Renal cortex interstitium (tissue), 11 donors: ENCODE measurements at regions not wholly inside any gene's neighbourhood (a gene's known extent, or its start where the extent isn't known, plus 50 kb on each side); places are given as distances from the start of the nearest gene placed in this dataset.
A peak's percentile ranks its signal among the peaks of the same experiment; 100 is the strongest.

Experiments used
- DNase-seq, 11 donors: peaks; one replicate each; pipeline ENCODE4 v3.0.0-alpha.2; 2013; ENCODE audit warnings: low read depth in 9 of 11, low spot score in 4 of 11; ENCODE audit errors: extremely low read depth in 1 of 11

DNA sequence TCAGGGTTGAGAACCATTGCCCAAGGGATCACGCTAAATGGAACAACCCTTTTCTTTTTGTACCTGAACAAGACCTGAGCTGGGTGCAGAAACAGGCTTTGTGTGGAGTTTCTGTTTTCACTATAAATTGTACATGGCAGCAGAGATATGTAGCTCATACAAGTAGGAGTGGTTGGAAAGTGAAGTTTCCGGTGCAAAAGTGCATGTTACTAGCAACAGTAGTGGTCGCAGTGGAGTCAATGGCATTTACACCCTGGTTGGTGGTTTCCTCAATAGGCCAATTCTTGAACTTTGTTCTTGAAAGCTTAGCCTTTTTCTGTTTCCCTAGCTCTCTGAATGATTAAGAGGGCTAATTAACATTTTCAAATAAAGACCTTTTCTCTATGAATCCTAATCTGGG lies 170.7 kb downstream of the NEBL start:
- DNase-seq: no peak

DNA sequence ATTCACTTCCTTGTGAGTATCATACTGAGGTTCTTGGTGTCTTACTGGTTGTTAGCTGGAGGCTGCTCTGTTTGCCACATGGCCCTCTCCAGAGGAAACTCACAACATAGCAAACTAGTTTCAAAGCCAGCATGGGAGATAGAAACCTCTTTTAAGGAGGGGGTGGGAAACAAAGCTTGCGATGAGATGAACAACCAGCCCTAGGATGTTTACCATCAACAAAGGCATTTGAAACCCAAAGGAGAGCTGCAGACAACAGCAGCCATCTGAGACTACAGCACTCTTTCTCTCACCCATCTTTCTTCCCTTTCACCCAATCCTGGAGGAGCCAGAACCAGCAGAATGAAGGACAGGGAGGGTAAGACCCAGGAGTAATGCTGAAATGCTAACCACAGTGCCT lies 182.1 kb downstream of the NEBL start:
- DNase-seq: no peak

GRCh38 chr10:20714518-20714917 lies 182.6 kb downstream of the NEBL start:
- DNase-seq: no peak

DNA sequence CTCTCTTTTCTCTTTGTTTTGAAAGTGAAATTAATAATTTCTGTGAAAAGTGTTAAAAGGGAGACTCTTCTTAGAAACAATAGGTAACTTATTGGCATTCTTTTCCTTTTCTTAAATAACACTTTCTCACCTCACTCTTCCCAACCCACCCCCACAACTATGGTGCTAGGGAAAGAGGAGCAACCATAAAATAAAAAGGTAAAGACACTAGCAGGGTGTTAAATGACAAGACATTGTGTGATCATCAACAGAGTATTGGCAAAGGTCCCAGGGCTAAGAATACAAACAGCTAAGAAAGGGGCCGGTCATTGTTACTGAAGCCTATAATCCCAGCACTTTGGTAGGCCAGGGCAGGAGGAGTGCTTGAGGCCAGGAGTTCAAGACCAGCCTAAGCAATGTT lies 183.7 kb downstream of the NEBL start:
- no peak for DNase-seq

DNA sequence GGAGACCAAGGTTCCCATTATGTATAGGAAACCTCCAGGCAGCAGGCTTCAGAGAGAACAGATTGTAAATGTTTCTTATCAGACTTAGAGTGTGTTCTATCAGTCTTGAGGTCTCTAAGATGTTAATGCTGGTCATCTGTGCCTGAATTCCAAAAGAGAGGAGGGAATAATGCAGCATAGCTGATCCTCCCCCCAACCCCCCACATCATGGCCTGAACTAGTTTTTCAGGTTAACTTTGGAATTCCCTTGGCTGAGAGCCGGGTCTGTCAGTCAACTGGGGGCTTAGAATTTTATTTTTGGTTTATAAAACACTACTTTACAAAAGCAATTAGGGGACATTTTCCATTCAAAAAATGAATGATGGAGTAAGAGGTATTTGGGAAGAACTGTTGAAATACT lies 184.3 kb downstream of the NEBL start:
- peak in 1 of 11 donors; percentile 7 for DNase-seq

- no peak for DNase-seq
Measured at GRCh38 chr10:20709708-20710107, 187.4 kb downstream of the NEBL start.

DNA sequence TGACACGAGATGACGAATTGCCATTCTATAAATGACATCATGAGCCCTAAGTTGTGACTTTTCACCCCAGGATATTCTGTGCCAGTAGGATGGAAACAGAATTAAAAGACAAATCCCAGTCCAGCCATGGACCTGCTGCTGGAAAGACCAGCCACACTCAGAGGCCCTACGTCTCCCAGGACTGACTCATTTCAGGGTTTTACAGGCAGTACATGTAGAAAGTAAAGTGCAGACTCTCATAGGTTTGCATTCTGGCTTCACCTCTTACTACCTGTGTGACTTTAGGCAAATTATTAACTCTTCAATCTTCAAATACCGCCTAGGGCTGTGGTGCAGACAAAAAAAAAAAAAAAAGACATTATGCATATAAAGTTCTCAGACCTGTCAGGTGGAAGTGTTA lies 188.8 kb downstream of the NEBL start:
- DNase-seq: no peak

- DNase-seq: no peak
Measured at GRCh38 chr10:20707251-20707650, 189.9 kb downstream of the NEBL start.

DNA sequence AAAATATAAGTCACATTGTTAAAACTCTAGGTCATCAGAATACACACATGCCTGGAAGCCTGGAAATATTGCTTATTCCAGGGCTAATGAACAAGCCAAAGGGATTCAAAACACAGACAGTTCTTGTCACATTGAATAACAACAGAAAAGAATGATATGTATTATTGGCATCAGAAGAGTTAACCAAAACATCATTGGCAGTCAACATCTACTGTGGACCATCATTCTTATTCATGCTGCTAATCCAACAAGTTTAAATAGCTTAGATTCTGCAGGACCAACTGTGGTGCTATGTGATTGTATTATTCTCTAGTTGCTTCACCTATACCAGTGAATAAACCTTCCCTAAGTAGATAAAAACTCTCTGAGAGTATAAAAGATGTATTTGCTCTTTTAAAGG lies 198.3 kb downstream of the NEBL start:
- no peak for DNase-seq

DNA sequence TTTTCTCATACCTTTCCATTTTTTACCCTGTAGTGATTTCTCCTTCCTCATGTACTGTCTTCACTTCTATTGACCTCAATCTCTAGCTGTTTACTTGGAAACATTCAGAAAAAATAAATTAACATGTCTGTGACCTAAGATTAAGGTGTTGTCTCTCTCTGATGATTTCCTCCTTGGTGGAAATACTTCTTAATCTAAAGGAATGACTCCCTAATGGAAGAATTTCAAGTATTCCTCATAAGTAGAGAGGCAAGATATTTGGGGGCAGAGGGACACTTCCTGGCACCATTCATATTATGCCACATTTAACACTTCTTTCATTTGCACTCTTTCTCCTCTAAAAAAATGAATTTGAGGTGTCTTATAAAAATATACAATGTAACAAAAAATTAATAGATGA lies 202.8 kb downstream of the NEBL start:
- no peak for DNase-seq

GRCh38 chr10:20688797-20689544 lies 208.1 kb downstream of the NEBL start:
- DNase-seq: no peak

DNA sequence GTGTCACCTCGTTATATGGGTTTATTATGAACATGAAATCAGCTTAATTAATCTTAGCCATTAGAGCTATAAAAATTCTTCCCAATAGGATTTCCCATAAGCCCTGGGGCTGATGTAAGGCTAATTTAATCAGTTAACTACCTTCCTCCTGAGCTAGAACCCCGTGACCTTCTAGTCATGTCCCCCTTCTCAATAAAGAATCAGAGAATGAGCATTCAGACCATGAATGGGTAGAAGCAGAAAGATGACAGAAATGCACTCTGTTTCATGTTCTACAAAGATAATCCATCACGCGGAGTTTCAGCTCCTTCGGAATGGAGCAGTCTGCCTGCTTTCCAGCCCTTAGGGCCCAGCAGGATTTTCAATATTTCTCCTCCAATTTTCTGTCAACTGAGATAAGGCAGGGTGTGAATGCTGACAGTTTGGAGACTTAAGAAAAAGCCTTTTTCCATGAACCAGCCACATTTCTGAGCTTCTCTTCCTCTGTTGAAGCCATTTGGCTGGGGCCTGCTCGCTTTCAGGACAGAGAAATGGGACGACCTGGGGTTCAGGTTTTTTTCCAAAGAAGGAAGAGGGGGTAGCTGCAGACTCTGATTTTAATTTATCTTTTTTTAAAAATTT lies 211.0 kb downstream of the NEBL start:
- DNase-seq: no peak

GRCh38 chr10:20685462-20685861 lies 211.6 kb downstream of the NEBL start:
- DNase-seq: no peak

DNA sequence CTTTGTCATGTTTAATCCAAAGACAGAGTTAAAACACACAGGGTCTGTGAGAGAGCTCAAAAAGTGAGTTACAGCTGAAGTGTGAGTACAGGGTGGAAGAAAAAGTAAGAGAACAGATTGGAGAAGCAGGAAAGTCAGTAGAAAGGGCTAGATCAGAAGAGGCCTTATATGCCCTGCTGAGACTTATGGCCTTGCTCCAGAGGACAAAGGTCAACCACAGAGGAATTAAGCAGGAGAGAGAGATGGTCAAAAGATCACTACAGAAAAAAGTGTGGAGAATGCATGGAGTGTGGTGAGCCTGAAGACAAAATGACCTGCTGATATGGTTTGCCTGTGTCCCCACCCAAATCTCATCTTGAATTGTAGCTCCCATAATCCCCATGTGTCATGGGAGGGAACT lies 213.8 kb downstream of the NEBL start:
- no peak for DNase-seq

DNA sequence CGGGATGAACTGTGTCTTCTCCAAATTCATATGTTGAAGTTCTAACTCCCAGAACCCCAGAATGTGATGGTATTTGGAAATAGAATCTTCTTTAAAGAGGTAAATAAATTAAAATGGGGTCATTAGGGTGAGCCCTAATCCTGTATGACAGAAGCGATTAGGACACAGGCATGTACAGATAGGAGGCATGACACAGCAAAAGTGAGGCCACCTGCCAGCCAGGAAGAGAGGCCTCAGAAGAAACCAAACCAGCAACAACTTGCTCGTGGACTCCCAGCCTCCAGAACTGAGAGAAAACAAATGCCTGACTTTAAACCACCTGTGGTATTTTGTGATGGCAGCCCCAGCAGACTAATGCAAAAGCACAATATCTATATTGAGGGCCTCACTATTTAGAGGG lies 214.3 kb downstream of the NEBL start:
- DNase-seq: no peak

- no peak for DNase-seq
Measured at GRCh38 chr10:20677340-20677739, 219.8 kb downstream of the NEBL start.

DNA sequence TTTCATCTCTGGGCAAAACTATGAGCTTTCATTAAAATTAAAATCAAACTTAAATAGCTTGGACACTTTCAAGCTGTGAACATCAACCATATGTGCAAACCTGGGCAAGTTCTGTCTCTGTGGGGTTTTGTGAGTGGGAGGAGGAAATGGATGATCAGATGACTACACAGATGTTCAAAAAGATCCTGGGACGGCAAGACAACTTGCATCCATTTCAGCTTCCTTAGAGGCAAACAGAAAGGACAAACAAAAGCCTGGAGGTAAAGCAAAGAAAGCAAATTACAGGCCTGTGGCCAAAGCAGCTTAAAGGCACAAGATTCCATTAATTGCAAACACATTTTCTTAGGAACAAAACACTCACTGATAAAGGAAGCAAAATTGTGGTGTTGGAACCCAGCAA lies 222.2 kb downstream of the NEBL start:
- DNase-seq: no peak

DNA sequence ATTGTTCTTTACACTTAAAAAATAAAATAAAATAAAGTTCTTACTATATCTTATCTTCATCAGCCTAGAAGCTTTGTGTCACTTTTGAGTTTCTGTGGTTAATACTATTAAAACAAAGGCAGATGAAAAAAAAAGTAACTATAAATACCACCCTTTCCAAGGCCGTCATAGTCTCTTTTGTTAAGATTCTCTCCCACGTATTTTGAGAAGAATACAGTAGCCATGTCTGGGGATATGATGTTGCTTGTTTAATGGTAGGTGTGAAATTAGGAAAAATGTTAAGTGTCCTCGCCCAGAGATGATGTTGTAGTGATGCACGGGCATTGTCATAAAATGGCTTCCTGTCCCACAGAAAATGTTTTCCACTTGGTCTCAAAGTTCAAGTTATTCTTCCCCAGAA lies 223.9 kb downstream of the NEBL start:
- DNase-seq: no peak

GRCh38 chr10:20672741-20673140 lies 224.4 kb downstream of the NEBL start:
- DNase-seq: no peak

DNA sequence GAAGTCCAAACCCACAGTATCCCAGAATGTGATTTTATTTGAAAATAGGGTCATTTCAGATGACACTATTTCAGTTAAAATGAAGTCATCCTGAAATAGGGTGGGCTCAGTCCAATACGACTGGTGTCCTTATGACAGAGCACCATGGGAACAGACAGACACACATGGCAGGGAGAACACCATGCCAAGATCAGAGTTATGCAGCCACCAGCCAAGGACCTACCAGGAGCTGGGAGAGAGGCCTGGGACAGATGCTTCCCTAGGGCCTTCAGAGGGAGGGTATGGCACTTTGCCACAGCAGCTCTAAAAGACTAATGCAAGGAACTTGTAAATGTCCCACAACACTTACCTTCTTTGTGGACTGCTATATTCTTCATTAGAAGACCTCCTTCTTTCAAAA lies 226.5 kb downstream of the NEBL start:
- DNase-seq: no peak

- no peak for DNase-seq
Measured at GRCh38 chr10:20668985-20669384, 228.1 kb downstream of the NEBL start.
